Cardiac muscle cell (in vitro differentiated cells and primary cell): ENCODE measurements at regions not wholly inside any gene's neighbourhood (a gene's known extent, or its start where the extent isn't known, plus 50 kb on each side); places are given as distances from the start of the nearest gene placed in this dataset.

Source experiments
- DNase-seq, 2 donors: peaks; one replicate each; pipeline versions ENCODE4 v3.0.0 to v3.0.0-alpha.2; 2010 to 2017; ENCODE audit warnings: low read depth in 1 of 2, low spot score in 1 of 2
- H3K27ac ChIP-seq: fragments of 200-600 bp; sonication (generic); 2 replicates; pipeline ENCODE4 v1.5.1; 2016
- H3K27me3 ChIP-seq: fragments of 200-600 bp; sonication (generic); 2 replicates; pipeline ENCODE4 v1.6.0; 2016; ENCODE audit warnings: control low read depth
- H3K36me3 ChIP-seq: fragments of 200-600 bp; sonication (generic); 2 replicates; pipeline ENCODE4 v1.5.1; 2016; ENCODE audit warnings: control low read depth
- H3K4me1 ChIP-seq: fragments of 200-600 bp; sonication (generic); 2 replicates; pipeline ENCODE4 v1.8.1; 2017; ENCODE audit warnings: low read depth, mild to moderate bottlenecking, mixed run types
- H3K4me3 ChIP-seq: fragments of 200-600 bp; sonication (generic); 2 replicates; pipeline ENCODE4 v1.5.1; 2016; ENCODE audit warnings: mild to moderate bottlenecking
- H3K9me3 ChIP-seq: fragments of 200-600 bp; sonication (generic); 2 replicates; pipeline ENCODE4 v1.5.1; 2017; ENCODE audit warnings: low read depth, mild to moderate bottlenecking, control low read depth
- TF ChIP-seq, protein P1 (sequence below): IDR thresholded peaks from 2 replicates; pipeline ENCODE4 v1.5.1; 2012; ENCODE audit warnings: low read depth, mild to moderate bottlenecking, low read length

- TF ChIP-seq, protein P1, sequence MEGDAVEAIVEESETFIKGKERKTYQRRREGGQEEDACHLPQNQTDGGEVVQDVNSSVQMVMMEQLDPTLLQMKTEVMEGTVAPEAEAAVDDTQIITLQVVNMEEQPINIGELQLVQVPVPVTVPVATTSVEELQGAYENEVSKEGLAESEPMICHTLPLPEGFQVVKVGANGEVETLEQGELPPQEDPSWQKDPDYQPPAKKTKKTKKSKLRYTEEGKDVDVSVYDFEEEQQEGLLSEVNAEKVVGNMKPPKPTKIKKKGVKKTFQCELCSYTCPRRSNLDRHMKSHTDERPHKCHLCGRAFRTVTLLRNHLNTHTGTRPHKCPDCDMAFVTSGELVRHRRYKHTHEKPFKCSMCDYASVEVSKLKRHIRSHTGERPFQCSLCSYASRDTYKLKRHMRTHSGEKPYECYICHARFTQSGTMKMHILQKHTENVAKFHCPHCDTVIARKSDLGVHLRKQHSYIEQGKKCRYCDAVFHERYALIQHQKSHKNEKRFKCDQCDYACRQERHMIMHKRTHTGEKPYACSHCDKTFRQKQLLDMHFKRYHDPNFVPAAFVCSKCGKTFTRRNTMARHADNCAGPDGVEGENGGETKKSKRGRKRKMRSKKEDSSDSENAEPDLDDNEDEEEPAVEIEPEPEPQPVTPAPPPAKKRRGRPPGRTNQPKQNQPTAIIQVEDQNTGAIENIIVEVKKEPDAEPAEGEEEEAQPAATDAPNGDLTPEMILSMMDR: no peak
- H3K4me1 ChIP-seq: no peaks in the 10 kb centered on the region
Observed at GRCh38 chr12:90275088-90275487, 566.5 kb upstream of the ATP2B1 start.

DNA sequence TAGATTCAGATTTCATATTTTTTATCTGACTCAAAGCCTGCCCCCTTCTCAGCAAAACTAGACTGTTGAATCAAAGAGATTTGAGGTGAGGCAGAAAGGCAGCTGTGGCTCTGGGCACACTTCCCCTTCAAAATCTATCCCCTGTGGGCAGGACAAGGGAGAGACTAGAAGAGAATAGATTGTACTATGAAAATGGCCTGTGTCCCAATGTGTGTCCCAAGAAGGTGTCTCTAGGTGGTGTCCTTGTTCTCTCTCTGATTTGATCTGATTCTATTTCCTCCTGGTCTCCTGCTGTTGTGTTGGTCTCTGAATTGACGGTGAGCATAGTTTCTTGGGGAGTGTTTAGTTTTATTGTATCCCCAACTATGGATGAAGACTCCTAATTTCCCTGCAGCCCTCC lies 565.8 kb upstream of the ATP2B1 start:
- TF ChIP-seq, protein P1: no peak
- Histone ChIP-seq H3K27ac (no peak overlapping the region), H3K4me1 (no peaks in the 10 kb centered on the region)

More at GRCh38 chr12:90275088-90275487, 566.5 kb upstream of the ATP2B1 start:
- no peak overlapping the region for H3K27ac ChIP-seq
- H3K9me3 ChIP-seq: no peaks in the 10 kb centered on the region
- no peak for DNase-seq
- no peaks in the 10 kb centered on the region for H3K27me3 ChIP-seq
- H3K36me3 ChIP-seq: no peaks in the 10 kb centered on the region
- no peak overlapping the region for H3K4me3 ChIP-seq

DNA sequence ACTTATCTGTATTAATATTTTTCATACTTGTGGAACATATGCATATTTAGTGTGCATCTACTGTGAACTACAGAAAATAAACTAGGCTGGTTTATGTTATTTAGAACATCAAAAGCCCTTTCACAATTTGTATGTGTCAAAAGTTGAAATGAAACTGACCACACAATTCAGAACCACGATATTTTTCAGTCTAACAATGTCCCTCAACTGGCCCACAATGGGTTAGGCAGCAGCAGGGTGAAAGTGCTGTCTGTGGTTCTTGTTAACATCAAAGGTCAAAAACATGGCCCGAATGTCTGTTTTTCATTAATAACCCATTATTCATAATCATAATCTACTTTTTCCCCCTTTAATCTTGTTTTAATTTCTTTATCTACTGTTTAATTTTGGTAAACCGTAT lies 559.9 kb upstream of the ATP2B1 start:
- DNase-seq: no peak
- Histone ChIP-seq H3K36me3 (no peaks in the 10 kb centered on the region), H3K9me3 (no peaks in the 10 kb centered on the region), H3K27ac (no peak overlapping the region), H3K27me3 (no peaks in the 10 kb centered on the region), H3K4me1 (no peaks in the 10 kb centered on the region), H3K4me3 (no peak overlapping the region)
- TF ChIP-seq, protein P1: no peak

More for the DNA sequence above, 565.8 kb upstream of the ATP2B1 start:
- DNase-seq: no peak
- no peaks in the 10 kb centered on the region for H3K27me3 ChIP-seq
- H3K36me3 ChIP-seq: no peaks in the 10 kb centered on the region
- H3K9me3 ChIP-seq: no peaks in the 10 kb centered on the region
- no peak overlapping the region for H3K4me3 ChIP-seq

DNA sequence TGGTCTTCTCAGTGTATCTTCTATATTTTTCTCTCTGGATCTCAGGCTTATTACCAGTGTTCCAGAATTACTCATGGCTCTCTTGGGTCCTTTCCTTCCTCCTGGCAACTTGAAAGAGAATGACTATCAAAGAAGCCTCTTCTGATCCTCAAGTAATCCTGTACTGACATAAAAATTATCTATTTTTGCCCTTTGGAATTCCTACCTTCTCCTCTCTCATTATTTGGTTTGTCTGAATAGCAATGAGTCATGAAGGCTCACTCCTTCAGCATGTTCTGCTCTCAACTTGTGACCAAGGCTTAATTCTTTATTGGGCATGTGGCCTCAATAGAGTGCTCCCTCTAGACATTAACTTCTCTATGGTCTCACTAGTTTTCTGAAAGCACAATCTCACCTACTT lies 553.6 kb upstream of the ATP2B1 start:
- DNase-seq: no peak
- Histone ChIP-seq H3K27ac (no peak overlapping the region), H3K4me1 (peaks cover 10% of the 10 kb centered on the region), H3K27me3 (no peaks in the 10 kb centered on the region), H3K4me3 (no peak overlapping the region), H3K36me3 (no peaks in the 10 kb centered on the region), H3K9me3 (no peaks in the 10 kb centered on the region)
- TF ChIP-seq, protein P1: no peak

GRCh38 chr12:90261283-90261682 lies 552.6 kb upstream of the ATP2B1 start:
- H3K27ac ChIP-seq: no peak overlapping the region
- TF ChIP-seq, protein P1: no peak
- peak in 1 of 2 donors; percentile 1 for DNase-seq
- peaks cover 10% of the 10 kb centered on the region for H3K4me1 ChIP-seq
- no peaks in the 10 kb centered on the region for H3K27me3 ChIP-seq
- no peaks in the 10 kb centered on the region for H3K36me3 ChIP-seq
- H3K4me3 ChIP-seq: no peak overlapping the region
- no peaks in the 10 kb centered on the region for H3K9me3 ChIP-seq

DNA sequence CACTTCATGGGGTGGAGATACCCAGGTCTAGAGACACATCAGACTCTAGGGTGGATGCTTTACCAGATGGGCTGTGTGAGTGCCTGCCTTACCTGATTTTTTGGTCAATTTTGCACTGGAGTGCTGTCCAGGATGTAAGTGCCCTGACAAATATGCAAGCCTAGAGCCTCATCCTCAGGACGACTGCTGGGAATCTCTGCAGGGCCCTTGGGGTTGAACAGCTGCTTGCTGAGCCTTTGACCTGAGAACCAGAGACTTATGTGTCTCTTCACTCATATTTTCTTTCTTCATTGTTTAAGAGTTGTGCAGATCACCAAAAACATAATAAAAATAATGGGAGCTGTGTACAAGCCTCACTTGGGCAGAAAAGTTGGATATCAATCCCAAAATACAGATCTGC lies 551.5 kb upstream of the ATP2B1 start:
- H3K4me3 ChIP-seq: no peak overlapping the region
- no peaks in the 10 kb centered on the region for H3K27me3 ChIP-seq
- peaks cover 10% of the 10 kb centered on the region for H3K4me1 ChIP-seq
- H3K36me3 ChIP-seq: no peaks in the 10 kb centered on the region
- no peak overlapping the region for H3K27ac ChIP-seq
- TF ChIP-seq, protein P1: no peak
- DNase-seq: no peak
- no peaks in the 10 kb centered on the region for H3K9me3 ChIP-seq
